Activated CD8-positive, alpha-beta memory T cell treated with anti-CD3 and anti-CD28 coated beads for 24 hours (primary cell): ENCODE measurements at regions not wholly inside any gene's neighbourhood (a gene's known extent, or its start where the extent isn't known, plus 50 kb on each side); places are given as distances from the start of the nearest gene placed in this dataset.

Experiments
- DNase-seq: peaks from one replicate; pipeline ENCODE4 v3.0.0-alpha.2; 2020

- DNase-seq, result no peak
Measured at GRCh38 chr6:25166955-25167748, 112.0 kb upstream of the CARMIL1 start.

DNA sequence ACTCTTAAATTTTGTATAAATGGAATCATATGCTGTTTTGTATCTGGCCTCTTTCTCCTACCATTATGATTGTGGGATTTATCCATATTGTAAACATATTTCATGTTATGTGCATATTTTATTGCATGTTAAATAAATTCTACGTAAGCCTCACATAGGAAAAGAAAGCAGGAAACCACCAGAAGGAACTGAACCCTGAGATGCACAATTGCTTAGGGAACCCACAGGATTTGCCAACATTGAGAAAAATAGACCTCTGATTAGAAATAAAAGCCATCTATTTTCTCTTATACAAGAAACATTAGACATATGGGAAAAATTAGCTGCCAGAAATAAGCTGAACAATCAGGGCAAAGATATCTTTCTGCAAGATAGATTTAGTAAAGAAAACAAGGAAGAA, 111.2 kb upstream of the CARMIL1 start:
- DNase-seq, result no peak

GRCh38 chr6:25168637-25169036, 110.5 kb upstream of the CARMIL1 start:
- DNase-seq, result no peak

GRCh38 chr6:25169553-25169952, 109.6 kb upstream of the CARMIL1 start:
- no peak for DNase-seq

DNA sequence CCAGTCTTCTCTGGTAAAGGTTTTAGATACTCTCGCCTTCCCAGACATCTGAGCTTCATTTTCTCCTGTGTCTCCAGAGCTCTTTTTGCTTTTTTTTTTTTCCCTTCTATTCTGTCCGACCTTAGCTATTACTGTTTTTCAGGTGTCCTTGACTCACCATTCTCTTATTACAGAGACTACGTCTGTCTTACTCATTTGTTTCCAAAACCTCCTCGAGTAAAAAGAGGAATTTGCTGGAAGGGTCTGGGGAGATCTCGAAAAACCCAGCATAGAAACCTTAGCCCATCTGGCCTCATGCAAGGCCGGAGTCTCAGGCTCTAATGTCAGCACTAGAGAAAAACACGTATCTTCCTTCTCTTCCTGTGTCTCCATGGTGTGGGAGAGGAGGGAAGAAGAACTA, 109.2 kb upstream of the CARMIL1 start:
- DNase-seq, result no peak

DNA sequence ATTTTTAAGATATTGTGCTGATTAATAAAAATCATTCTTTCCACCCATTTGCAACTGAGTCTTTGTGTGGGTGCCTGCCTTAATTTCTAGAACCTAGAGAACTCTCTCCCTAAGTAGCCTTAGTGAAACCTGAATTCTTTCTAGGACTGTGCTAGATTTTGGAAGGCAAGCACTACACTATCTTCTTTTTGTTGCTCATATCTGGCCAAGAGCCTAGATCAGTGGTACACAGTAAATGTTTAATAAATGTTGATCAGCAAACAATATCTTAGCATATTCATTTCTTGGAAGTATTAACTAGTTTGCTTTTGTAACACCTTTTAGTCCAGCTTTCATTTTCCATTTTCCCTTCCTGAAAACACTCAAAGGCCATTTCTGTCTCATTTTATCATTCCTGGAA, 108.5 kb upstream of the CARMIL1 start:
- no peak for DNase-seq

GRCh38 chr6:25171301-25171700, 107.9 kb upstream of the CARMIL1 start:
- DNase-seq, result no peak

DNA sequence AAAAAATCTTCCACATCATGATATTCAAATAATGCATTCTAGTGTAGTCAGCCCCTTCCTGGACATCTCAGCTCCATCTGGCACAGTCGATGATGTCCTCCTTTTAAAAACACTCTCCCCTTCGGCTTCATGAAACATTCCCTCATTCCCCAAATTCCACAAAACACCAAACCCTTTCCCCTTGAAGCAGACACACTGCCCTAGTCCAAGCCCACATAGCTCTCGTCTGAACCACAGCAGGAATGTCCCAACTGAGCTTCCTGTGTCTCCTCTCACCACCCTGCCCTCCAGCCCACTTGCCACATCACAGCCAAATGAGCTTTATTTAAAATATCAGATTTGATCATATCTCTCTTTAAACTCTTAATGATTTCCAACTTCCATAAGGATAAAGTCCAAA, 106.4 kb upstream of the CARMIL1 start:
- no peak for DNase-seq

GRCh38 chr6:25173246-25173645, 105.9 kb upstream of the CARMIL1 start:
- no peak for DNase-seq

DNA sequence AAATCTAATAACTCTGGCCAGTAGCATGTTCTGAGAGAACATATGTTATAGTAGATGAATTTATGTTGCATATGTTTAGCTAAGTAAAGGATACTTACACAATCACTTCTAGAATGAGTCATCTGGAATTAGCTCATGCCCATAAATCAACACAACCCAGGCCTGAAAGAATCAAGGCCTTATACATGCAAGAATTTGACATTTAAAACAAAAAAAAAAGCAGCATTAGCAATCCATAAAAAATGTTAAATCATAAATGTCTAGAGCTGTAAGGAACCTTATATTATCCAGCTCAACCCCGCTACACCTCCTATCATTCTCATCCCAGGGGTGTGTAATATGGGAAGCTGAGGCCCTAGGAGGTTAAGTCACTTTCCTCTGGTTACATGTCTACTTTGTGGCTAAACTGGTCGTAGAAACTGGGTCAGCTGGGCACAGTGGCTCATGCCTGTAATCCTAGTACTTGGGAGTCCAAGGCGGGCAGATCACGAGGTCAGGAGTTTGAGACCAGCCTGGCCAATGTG, 105.2 kb upstream of the CARMIL1 start:
- no peak for DNase-seq

- DNase-seq, result no peak
Measured at GRCh38 chr6:25174678-25175077, 104.5 kb upstream of the CARMIL1 start.

- no peak for DNase-seq
Measured at GRCh38 chr6:25175196-25175595, 104.0 kb upstream of the CARMIL1 start.

DNA sequence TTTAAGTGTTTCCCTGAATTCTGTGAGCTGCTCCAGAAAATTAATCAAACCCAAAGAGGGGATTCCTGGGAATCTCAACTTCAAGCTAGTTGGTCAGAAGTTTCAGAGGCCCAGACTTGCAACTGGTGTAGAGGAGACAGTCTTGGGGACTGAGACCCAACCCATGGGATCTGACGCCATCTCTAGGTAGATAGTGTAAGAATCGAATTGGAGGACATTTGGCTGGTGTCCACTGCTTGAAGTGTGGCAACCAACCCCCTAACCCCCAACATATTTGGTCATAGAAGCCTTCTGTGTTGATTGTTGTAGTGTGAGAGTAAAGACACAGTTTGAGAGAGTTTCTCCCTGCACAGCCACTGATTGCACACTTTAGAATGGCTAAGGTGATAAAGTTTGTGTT, 103.5 kb upstream of the CARMIL1 start:
- no peak for DNase-seq

DNA sequence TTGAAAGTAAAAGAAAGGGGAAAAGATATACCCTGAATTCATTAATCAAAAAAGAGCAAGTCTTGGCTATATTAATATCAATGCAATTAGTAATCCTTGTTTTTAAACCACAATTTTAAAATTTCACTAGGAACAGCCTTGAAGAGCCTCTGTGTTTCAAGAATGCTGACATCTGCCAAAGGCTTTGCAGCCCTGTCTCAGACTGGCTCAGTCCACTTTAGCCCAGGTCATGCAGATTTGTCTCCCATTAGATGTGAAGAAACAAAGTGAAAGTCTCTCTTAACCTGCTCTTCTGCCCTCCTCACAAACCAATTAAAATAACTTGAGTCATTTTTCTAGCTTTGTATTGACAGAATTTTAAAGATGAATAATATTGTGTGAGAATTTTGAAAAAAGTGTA, 102.7 kb upstream of the CARMIL1 start:
- no peak for DNase-seq

GRCh38 chr6:25177500-25178028, 101.6 kb upstream of the CARMIL1 start:
- no peak for DNase-seq

- no peak for DNase-seq
Measured at GRCh38 chr6:25178336-25179035, 100.7 kb upstream of the CARMIL1 start.

DNA sequence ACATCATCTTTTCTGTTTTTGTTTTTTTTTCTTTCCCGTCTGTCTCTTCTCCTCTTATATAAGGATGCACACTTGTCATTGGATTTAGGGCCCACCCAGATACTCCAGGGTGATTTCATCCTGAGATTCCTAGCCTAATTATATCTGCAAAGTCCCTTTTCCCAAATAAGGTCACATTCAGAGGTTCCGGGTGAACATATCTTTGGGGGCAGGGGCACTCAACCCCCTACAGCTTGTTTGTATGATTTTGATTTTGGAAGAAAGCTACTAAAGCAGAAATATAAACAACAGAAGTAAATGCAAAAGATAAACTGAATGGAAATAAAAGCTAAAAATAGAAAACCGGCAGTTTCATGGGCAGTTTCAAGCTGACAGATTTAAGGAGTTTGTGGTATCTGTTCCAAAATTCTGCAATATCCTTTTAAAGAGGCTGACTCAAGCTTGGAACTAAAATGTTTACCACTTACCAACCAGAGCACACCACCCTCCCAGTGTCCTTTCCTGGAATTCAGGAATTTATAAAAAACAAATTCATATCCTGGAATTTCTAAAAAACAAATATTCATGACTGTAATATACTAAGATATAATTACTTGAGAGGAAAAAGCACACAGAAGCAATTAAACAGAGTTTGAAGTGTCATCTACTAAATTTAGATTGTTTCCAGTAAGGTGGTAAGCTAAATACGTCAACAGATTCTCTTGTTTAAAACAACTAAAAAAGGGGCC, 100.0 kb upstream of the CARMIL1 start:
- DNase-seq, result no peak

GRCh38 chr6:25180630-25181349, 98.4 kb upstream of the CARMIL1 start:
- no peak for DNase-seq

- DNase-seq, result no peak
Measured at GRCh38 chr6:25181350-25181724, 97.8 kb upstream of the CARMIL1 start.

DNA sequence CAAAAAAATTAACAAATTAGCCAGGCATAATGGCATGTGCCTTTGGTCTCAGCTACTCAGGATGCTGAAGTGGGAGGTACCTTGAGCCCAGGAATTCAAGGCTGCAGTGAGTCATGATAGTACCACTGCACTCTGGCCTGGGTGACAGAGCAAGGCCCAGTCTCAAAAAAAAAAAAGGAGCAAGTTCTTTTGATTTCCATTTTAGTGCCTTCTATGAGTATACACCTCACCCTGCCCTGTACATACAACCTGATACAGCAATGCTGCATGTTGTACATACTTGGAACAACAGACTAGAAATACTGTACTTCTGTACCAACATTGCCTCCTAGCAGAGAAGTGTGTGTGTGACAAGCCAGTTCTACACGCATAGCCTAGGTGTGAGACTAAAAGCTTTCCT, 97.3 kb upstream of the CARMIL1 start:
- no peak for DNase-seq

DNA sequence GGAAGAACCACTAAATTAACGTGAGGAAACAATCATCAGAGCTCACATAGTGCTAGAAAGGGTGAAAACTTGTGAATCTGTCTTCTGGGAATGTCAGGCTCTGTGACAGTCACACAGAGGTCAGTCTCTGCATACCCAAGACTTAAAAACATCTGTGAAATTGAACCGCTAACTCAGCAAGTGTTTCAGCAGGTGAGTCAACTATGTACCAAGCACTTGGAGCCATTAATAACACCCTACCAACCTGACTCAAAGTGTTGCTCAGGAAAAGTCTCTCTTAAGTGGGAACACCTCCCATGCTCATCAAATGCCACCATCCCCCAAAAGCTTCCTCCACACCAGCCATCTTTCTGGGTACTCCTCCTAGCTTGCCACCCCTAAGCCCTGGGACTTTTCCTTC, 92.3 kb upstream of the CARMIL1 start:
- no peak for DNase-seq

- no peak for DNase-seq
Measured at GRCh38 chr6:25188232-25188631, 90.9 kb upstream of the CARMIL1 start.
